Midbrain (tissue), 1 donor: ENCODE measurements at regions not wholly inside any gene's neighbourhood (a gene's known extent, or its start where the extent isn't known, plus 50 kb on each side); places are given as distances from the start of the nearest gene placed in this dataset.

Experiments used
- DNase-seq: peaks from one replicate; lab custom pipeline; 2025; lab: John Stamatoyannopoulos, UW

DNA sequence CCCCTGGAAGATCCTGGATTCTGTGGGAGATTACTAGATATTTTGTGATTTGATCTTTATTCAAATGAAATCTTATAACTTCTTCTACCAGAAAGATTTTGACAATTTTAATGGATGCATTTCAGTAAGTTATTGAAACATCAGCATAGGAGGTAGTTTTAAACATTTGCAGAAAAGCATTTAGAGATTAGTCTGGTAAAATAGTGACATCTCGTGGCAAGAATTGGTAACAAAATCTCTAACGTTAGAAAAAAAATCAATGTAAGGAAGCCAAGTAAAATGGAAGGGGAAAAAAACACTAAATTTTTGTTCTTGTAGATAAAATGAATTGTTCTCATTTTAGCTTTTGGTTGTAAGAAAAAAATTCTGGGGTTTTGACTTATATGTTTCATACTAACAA lies 73.3 kb downstream of the TASL start:
- peak; percentile 46 for DNase-seq

DNA sequence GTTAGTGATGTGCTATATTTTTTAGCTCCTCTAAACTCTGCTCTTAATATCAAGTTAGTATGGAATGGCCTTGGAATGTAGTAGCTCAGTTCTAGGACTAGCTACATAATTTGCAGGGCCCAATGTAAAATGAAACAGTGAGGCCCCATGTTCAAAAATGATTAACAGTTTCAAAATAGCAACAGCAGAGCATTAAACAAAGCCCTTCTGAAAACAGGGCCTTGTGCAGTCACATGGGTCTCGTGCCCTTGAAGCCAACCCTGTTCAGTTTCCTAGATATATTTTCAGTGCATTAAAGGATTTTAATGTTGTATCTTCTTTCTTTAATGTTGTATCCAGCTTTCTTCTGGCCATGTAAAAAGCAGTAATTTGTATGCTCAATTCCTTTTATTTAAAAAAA lies 82.1 kb downstream of the TASL start:
- DNase-seq, result no peak

DNA sequence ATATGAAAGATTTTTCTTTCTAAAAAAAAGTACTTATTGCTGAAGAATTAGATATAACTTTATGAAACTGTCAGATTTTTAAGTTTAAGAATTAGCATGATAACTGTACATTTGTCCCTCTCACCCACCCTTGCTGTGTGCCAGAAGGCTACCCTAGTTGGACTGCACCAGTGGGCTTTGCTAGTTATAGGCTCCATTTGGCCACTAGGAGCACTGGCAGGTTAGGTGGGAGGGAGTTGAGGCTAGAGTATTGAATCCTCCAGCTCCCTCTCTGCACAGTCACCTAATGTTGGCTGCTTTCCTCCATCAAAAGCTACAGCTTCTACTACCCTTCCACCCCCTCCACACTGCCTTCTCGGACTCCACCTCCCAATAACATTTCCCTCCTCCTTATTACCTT lies 84.2 kb downstream of the TASL start:
- DNase-seq, result no peak

DNA sequence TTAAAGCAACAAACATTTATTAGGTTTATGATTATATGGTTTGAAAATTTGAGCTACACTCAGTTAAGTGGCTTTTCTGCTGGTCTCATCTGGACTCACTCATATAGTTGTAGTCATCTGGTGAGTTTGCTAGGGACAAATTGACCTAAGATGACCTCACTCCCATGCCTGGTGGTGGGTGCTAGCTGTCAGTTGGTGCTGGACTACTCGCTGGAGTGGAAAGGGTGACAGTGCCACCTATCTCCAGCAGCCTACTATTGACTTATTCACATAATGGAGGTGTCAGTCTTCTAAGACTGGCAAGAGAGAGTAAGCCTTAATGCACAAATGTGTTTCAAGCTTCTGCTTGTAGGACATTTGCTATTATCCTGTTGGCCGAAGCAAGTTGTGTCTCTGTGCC lies 88.2 kb downstream of the TASL start:
- DNase-seq, result no peak

DNA sequence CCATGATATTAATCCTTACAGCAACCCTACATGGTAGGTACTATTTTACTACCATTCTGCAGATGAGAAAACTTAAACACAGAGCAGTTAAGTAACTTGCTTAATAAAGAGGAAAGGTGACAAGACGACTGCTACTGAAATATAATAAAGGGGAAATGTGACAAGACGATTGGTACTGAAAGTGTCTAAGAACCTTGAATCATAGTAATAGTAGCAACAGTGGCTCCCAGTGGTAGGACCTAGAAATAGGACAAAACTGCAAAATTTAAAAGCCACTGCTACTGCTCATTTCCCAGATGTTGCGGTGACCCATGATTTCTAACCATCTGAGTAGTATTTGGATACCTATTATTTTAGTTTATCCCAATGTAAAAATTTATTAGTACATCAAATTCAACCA lies 89.5 kb downstream of the TASL start:
- no peak for DNase-seq

DNA sequence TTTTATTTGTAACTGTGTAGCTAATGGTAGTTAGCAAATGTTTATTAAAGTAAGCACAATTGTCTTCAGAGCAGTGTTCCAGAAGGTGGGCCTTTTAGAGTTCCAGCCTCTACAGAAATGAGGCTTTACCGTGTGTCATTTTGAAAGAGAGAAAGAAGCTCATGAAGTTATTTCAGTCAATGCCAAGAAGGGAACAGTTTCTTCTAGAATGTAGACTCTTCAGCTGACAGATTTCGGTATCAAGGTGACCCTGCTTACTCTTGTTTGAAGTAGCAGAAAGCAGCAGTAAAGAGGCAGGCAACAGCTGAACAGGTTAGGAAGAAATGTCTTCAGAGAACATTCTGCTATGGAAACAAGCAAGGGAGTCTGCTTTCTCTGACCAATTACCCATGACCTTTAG lies 93.6 kb downstream of the TASL start:
- no peak for DNase-seq

DNA sequence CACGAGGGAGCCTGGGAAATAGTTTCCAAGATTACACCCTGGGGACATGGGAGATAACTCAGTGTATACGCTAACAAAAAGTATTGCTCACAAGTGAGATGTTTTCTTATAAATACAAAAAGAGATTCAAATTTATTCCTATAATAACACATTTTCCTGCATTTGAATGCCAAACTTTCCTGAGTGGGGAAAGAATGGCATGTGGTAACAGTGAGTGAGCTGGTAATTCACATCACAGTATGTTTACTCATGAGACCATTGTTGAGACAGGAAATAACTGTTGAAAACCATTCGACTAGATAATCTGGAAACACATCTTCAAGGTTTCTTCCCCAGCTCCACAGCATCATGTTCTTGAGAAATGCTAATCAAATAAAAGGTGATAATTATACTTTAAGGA lies 109.1 kb downstream of the TASL start:
- no peak for DNase-seq
